AG09309 (cell line): ENCODE measurements at regions not wholly inside any gene's neighbourhood (a gene's known extent, or its start where the extent isn't known, plus 50 kb on each side); places are given as distances from the start of the nearest gene placed in this dataset.

Experiments
- DNase-seq: peaks from one replicate; pipeline ENCODE4 v3.0.0-alpha.2; 2010; ENCODE audit warnings: low read depth
- H3K4me3 ChIP-seq: 2 replicates; pipeline ENCODE4 v1.5.1; 2011; ENCODE audit warnings: mild to moderate bottlenecking, low read depth, low read length, moderate library complexity; ENCODE audit not compliant: control insufficient read depth
- CTCF ChIP-seq: IDR thresholded peaks from 2 replicates; pipeline ENCODE4 v1.5.1; 2011; ENCODE audit warnings: mild to moderate bottlenecking, low read depth, low read length, inconsistent platforms; ENCODE audit not compliant: insufficient read depth, control insufficient read depth; ENCODE audit errors: missing control alignments

- no peak for DNase-seq
- no peak for TF ChIP-seq CTCF
- H3K4me3 ChIP-seq = no peak overlapping the region
Measured at GRCh38 chr22:27386186-27386585, 415.4 kb downstream of the MN1 start.

GRCh38 chr22:27387561-27387960 lies 414.0 kb downstream of the MN1 start:
- DNase-seq = no peak
- TF ChIP-seq CTCF = no peak
- no peak overlapping the region for H3K4me3 ChIP-seq

- no peak for DNase-seq
Measured at GRCh38 chr22:27388090-27388600, 413.4 kb downstream of the MN1 start.

GRCh38 chr22:27389727-27390075 lies 411.9 kb downstream of the MN1 start:
- TF ChIP-seq CTCF = no peak
- no peak for DNase-seq
- no peak overlapping the region for H3K4me3 ChIP-seq

More at GRCh38 chr22:27388090-27388600, 413.4 kb downstream of the MN1 start:
- H3K4me3 ChIP-seq = no peak overlapping the region
- TF ChIP-seq CTCF = no peak

GRCh38 chr22:27391092-27391770 lies 410.3 kb downstream of the MN1 start:
- no peak for TF ChIP-seq CTCF
- DNase-seq = no peak
- no peak overlapping the region for H3K4me3 ChIP-seq

GRCh38 chr22:27393371-27393770 lies 408.2 kb downstream of the MN1 start:
- H3K4me3 ChIP-seq = no peak overlapping the region
- DNase-seq = no peak
- no peak for TF ChIP-seq CTCF
